HCT116 (cell line): ENCODE measurements at regions not wholly inside any gene's neighbourhood (a gene's known extent, or its start where the extent isn't known, plus 50 kb on each side); places are given as distances from the start of the nearest gene placed in this dataset.
"Not testable (repeated sequence)": the region's sequence is repeated elsewhere in the genome, so short reads cannot be mapped to it uniquely, and the experiment has no call there.

Source experiments
- CEBPB ChIP-seq: IDR thresholded peaks from 2 replicates; pipeline ENCODE4 v1.6.1; 2012; ENCODE audit warnings: low read depth
- CTCF ChIP-seq, 3 experiments: fragments of 200-600 bp in 1 of 3; sonication (generic) in 1 of 3; IDR thresholded peaks in 2 of 3; conservative IDR thresholded peaks in 1 of 3; 2 replicates each; pipeline ENCODE4 v1.5.1; 2012 to 2017; ENCODE audit warnings: low read depth in 2 of 3, low read length in 2 of 3, antibody characterized with exemption in 1 of 3, borderline replicate concordance in 1 of 3, control low read depth in 1 of 3, mild to moderate bottlenecking in 1 of 3, mixed read lengths in 1 of 3, mixed run types in 1 of 3, moderate library complexity in 1 of 3; ENCODE audit not compliant: insufficient read depth in 1 of 3
- EZH2 ChIP-seq: fragments of 200-600 bp; sonication (generic); IDR thresholded peaks from 2 replicates; pipeline ENCODE4 v1.6.1; 2017; ENCODE audit warnings: antibody characterized with exemption, mixed run types
- EZH2phosphoT487 ChIP-seq: fragments of 200-600 bp; IDR thresholded peaks from 2 replicates; pipeline ENCODE4 v1.6.1; 2018; ENCODE audit warnings: antibody characterized with exemption, borderline replicate concordance
- MAX ChIP-seq: IDR thresholded peaks from 2 replicates; pipeline ENCODE4 v1.6.1; 2012
- POLR2A ChIP-seq: IDR thresholded peaks from 2 replicates; pipeline ENCODE4 v1.7.0; 2011; ENCODE audit warnings: borderline replicate concordance; ENCODE audit not compliant: insufficient read depth, insufficient read length; ENCODE audit errors: extremely low read depth
- POLR2AphosphoS5 ChIP-seq: IDR thresholded peaks from 2 replicates; pipeline ENCODE4 v1.6.1; 2011; ENCODE audit warnings: mild to moderate bottlenecking, low read depth, low read length, moderate library complexity
- REST ChIP-seq: IDR thresholded peaks from 2 replicates; pipeline ENCODE4 v1.6.1; 2012; ENCODE audit warnings: low read depth
- SRF ChIP-seq: IDR thresholded peaks from 2 replicates; pipeline ENCODE4 v1.6.1; 2012; ENCODE audit warnings: low read depth
- YY1 ChIP-seq: IDR thresholded peaks from 2 replicates; pipeline ENCODE4 v1.6.1; 2011; ENCODE audit warnings: low read length, low read depth, moderate library complexity, mild to moderate bottlenecking; ENCODE audit not compliant: insufficient replicate concordance; ENCODE audit errors: extremely low read depth
- ZBTB33 ChIP-seq: IDR thresholded peaks from 2 replicates; pipeline ENCODE4 v1.6.1; 2011; ENCODE audit warnings: mild to moderate bottlenecking, low read length, moderate library complexity; ENCODE audit not compliant: insufficient replicate concordance; ENCODE audit errors: extremely low read depth
- ZNF274 ChIP-seq: fragments of 200-500 bp; sonication (Bioruptor generic); IDR thresholded peaks from 2 replicates; pipeline ENCODE4 v1.6.1; 2014; ENCODE audit warnings: mild to moderate bottlenecking, low read depth, low read length, inconsistent platforms

- not testable (repeated sequence) for TF ChIP-seq POLR2AphosphoS5; MAX; CTCF (IDR thresholded peaks at IDR 0.05 in 2 of 3, conservative IDR thresholded peaks at IDR 0.05 in 1 of 3; ENCODE audit: borderline replicate concordance in 1 of 3, insufficient read depth in 1 of 3, low read depth in 2 of 3, low read length in 2 of 3); POLR2A; ZBTB33; SRF; YY1; EZH2phosphoT487; CEBPB; REST; ZNF274; EZH2
Observed at GRCh38 chr6:166701424-166701823, 74.4 kb upstream of the RPS6KA2 start.
